CMK (cell line): ENCODE measurements at regions not wholly inside any gene's neighbourhood (a gene's known extent, or its start where the extent isn't known, plus 50 kb on each side); places are given as distances from the start of the nearest gene placed in this dataset.

ENCODE experiments used
- DNase-seq: peaks from one replicate; pipeline ENCODE4 v3.0.0-alpha.2; 2010; ENCODE audit warnings: low read depth

DNA sequence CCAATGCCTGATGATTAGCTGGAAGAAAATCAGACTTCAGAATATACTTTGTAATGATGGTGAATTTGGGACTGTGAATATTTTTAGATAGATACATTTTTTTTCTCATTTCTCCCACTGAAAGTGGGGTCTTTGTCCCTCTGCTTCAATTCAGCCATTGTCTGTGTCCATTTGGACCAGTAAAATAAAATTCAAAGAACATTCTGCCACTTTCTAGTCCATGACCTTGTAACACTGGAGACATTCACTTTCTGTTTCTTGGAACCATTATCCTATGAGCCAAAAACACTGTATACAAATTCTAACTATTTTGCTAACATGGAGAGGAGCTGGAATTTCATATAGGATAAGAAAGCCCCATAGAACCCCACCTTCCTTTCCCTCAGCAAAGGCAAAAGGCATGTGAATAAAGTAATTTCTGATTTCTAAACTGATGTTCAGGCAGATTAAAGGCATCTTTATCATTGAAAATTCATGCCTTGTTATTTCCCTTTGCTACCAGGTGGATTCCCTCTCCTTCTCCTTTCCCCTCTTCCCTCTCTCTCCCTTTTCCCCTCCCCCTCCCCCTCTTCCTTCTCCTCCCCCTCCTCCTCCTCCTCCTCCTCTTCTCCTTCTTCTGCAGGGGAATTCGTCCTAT, 2010.4 kb upstream of the LRRTM1 start:
- no peak for DNase-seq

DNA sequence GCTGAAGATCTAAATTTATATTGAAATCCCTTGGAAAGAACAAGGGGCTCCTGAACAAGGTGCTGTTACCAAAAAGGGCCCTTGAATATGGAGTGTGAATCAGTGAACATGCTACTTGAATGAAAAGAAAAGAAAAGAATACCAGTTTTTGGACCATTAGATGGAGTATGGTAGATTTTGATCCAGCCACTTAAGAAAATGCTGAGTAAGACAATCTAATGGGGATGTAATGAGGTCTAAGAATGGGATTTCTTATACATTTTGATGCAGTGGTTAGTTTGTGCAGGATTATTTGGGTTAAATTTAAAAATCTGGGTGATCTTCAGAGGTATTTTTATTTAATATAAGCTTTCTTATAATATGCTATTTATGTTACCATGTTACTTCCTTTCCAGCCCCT, 2003.0 kb upstream of the LRRTM1 start:
- DNase-seq: no peak

DNA sequence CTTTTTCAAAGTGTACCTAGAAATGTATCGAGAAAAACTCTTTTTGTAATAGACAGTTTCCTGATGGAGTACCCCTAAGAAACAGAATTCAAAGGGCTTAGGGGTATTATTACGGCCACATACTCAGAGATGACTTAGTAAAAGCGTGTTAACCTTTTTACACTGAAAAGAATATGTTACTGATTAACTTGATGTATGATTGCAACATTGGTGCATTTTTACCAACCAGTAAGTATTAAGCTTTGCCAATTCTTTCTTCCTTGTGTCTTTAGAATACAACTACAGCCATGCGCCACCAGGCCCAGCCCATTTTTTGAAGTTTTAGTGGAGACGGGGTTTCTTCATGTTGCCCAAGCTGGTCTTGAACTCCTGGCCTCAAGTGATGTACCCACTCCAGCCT, 1997.0 kb upstream of the LRRTM1 start:
- DNase-seq: no peak

DNA sequence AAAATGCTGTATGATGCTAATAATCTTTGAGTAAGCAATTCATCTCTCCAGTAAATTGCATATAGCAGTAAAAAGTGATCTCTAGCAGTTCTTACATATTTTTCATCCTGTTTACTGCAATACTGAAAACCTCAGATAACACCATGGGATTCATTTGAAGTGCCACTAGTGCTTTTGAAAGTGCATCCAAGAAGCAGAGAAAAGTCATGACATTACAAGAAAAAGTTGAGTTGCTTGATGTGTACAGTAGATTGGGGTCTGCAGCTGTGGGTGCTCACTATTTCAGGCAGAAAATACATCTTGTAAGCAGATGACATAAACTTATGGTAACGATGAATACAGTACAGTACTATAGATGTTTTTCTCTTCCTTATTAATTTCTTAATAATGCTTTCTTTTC, 1984.9 kb upstream of the LRRTM1 start:
- no peak for DNase-seq

DNA sequence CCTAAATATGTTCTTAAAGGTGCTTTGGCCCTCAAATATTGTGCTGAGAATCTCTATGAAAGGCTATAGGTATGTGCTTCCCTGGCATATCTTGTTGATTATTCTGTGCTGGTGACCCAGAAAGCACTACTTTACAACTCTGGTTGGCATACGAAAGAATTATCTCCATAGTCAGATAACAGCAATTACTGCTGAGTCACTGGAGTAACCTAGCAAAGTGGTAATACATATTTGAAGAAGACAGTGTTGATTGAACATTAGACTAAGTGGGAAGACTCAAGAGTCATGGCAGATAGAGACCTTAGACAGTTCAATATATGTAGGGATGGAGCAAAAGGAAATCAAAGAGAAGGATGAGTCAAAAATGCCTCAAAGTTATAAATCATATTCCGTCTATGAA, 1978.5 kb upstream of the LRRTM1 start:
- no peak for DNase-seq

DNA sequence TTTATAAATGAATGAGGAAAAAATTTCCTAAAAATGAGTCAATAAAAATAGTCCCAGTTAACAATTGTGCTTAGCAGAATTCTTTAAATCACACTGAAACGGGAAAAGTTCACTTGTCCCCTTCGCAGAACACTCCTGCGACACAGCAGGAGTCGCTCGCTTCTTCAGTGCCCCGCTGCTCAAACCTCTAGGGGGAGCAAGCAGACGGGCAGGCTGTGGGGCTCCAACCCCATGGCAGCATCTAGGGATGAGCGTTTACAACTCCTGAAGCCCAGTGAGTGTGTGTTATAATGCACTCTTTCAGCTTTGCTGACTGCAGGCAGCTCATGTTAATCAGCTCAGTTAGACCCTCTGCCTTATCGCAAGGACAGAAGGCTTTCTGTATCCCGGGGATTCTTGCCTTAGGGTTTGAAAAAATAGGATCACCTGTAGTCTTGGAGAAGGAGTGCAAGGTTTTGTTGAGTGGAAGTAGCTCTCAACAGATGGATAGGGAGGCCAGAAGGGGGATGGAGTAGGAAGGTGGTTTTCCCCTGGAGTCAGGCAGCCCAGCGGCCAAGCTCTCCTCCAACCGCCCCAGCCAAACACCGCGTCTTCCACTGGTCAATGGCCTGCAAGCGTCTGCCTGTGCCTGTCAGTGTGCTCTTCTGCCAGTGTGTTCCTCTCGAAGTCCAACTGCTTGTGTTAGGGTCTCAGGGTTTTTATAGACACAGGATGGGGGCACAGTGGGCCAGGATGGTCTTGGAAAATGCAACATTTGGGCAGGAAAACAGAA, 1977.7 kb upstream of the LRRTM1 start:
- DNase-seq: no peak

DNA sequence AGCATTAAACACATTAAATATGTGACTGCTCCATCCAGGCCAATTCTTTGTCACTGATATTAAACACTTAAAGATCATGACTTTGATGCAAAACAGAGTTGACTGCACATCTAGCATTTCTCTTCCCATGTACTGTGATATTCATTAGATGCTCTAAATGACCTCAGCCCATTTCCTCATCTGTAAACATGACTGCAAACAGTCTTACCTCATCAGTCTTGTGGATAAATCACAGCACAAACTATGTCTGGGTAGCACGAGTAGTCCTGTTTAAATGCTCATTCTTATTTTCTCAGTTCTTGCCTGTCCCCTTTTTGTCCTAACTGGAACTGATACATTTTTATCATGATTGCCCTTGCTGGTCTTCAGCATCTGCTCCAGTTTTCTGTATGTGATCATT, 1974.8 kb upstream of the LRRTM1 start:
- no peak for DNase-seq

DNA sequence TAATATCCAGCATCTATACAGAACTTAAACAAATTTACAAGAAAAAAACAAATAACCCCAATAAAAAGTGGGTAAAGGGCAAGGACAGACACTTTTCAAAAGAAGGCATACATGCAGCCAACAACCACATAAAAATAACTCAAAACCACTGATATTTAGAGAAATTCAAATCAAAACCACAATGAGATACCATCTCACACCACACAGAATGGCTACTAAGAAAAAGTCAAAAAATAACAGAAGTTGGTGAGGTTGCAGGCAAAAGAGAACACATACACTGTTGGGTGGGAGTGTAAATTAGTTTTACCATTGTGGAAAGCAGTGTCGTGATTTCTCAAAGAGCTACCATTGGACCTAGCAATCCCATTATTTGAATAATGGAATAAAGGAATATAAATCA, 1973.9 kb upstream of the LRRTM1 start:
- DNase-seq: no peak

DNA sequence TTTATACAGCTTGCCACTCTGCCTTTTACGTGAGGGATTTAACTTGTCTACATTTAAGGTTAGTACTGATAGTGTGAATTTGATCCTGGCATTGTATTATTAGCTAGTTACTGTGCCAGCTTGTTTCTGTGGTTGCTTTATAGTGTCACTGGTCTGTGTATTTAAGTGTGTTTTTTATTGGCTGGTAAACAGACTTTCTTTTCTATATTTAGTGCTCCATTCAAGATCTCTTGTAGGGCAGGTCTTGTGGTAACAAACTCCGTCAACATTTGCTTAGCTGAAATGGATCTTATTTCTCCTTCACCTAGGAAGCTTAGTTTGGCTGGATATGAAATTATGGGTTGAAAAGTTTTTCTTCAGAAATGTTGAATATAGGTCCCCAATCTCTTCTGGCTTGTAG, 1971.0 kb upstream of the LRRTM1 start:
- DNase-seq: no peak

DNA sequence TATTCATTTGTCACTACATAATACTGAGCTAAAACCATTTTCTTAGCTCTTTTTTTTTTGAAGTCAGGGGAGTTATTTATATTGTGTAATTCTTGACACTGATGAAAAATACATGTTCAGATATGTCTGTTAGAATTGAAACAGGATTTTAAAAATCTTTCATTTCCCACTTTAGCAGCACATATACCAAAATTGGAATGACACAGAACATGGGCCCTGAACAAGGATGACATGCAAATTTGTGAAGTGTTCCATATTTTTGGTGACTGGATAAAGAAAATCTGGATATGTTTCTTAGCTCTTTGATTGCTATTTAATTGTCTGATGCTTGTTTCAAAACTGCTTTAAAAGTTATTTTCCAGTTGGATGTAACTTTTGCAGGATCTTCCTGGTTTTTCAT, 1963.9 kb upstream of the LRRTM1 start:
- DNase-seq: no peak

DNA sequence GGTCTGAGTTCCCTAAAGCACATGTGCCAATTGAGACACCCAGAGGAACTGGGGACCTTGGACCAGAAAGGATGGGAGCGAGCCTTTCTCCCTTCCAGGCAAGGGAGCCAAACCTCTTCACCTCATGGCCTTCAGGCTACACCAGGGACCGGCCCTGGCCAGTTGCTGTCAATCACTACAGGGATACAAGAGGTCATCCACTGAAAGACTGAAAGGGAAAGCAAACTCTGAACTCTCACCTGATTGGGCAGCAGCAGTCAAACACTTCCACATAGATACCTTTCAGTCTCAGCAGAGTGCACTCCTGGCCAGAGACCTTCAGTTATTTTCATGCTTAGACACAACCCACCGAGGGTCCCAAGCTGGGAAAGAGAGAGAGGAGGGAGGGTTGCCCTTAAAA, 1956.0 kb upstream of the LRRTM1 start:
- no peak for DNase-seq

DNA sequence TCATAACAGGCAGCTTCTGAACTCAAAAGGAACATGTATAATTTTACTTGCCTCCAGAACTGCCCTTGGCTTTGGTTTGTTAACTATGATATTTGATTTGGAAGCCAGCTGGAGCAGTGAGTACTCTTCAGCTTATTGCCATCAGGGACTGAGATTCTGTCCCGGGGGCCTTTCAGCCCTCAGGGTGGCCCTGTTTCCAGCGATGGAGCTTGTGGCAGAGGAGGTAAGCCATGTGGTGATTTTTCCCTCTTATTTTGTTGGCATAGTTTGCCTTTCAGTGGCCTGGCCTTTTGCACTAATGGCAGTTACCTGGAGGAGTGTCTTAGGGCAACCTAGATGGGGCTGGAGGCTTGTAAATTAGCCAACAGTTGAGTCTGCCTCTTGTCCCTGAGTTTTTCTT, 1955.0 kb upstream of the LRRTM1 start:
- DNase-seq: no peak

DNA sequence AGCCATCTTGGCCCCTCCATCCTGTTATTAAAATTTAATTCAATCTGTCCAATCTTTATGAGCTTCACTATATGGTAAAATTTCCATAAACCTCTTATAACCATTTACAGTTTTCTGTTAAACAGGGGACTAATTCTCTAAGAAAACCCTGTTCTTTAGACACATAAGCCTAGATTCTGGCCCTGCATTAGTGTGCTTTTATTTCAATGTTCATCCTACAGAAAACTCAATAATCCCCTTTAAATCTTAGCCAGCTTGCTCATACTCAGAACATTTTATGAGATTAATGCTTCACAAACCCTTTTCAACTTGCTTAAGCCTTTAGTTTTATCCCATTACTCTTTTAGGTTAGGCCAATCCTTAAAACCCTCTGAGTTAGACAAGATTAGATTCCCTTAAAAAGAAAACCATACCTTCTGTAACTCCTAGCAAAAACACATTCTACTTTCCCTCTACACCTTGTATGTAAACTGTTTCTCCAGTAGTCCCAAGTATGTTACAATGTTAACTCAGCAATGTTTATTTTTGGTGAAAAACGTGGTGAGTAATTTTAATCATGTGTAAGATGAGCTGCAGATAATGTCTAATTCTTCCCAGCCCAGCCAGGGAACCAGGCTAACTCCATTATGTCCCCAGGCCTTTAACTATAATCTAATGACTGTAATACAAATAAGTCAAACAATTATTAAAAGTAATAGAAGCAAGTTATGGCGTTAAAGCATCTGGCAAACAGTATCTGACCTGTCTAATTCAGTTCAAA, 1953.4 kb upstream of the LRRTM1 start:
- no peak for DNase-seq

DNA sequence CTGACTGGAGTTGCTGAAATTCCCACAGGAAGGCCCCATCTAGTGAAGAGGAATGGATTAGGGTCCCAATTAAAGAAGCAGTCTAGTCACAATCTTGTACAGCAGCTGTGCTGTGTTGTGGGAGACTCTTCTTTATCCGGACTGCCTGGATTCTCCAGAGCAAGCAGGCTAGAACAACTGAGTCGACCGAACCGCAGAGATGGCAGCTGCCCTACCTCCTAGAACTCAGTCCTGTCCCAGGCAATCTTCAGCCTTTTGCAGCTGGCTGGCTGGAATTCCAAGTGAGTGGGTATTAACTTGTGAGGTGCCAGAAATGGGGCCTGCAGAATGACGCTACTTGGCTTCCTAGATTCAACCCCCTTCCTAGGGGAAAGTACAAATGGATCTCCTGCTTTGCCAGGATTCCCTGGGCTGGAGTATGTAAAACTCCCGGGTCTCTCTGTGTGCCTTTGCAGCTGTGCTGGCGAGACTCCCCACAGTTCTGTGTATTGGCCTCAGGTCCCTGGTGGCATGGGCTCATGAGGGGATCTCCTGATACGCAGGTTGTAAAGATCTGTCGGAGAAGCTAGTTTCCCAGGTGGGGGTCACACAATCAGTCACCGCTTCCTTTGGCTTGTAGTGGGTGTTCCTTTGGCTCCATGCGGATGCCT, 1952.6 kb upstream of the LRRTM1 start:
- DNase-seq: no peak

DNA sequence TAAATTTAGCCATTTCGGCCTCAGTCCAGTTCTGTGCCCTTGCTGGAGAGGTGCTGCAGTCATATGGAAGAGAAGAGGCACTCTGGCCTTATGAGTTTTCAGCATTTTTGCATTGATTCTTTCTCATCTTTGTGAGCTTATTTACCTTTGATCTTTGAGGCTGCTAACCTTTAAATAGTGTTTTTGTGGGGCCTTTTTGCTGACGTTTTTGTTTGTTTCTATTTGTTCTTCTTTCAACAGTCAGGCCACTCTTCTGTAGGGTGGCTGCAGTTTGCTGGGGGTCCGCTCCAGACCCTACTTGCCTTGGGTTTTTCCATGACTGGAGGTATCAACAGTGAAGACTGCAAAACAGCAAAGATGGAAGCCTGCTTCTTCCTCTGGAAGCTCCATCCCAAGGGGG, 1951.7 kb upstream of the LRRTM1 start:
- DNase-seq: no peak

DNA sequence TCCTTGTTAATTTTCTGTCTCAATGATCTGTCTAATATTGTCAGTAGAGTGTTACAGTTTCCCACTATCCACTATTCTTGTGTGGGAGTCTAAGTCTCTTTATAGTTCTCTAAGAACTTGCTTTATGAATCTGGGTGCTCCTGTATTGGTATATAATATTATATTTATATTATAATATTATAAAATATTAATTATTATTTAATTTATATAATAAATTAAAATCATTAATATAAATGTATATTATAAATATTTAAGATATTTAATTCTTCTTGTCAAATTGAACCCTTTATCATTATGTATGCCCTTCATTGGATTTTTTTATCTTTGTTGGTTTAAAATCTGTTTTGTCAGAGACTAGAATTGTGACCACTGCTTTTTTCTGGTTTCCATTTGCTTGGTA, 1950.2 kb upstream of the LRRTM1 start:
- DNase-seq: no peak

DNA sequence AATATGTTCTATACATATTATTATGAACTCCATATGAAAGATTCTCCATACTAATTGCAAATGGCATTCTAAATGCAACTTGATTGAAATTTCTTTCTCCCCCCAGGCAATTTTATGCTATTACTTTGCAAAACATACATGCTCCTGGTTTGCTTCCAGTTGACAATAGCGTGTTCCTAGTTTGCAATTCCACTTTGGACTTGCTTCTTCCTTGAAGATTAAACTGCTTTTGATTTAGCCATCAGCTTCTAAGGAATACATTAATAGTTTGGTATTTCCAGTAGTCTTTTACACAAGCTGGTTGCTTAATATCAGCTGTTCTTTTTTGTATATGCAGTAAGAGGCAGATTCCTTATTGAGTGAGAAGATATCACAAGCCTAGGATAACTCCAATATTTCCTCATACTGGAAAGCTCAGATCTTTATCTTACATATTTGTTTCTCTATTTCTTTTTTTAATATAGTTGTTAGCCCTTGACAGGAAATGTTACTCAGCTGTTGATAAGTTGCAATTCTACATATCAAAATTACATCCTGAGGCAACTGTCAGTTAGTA, 1941.7 kb upstream of the LRRTM1 start:
- no peak for DNase-seq

DNA sequence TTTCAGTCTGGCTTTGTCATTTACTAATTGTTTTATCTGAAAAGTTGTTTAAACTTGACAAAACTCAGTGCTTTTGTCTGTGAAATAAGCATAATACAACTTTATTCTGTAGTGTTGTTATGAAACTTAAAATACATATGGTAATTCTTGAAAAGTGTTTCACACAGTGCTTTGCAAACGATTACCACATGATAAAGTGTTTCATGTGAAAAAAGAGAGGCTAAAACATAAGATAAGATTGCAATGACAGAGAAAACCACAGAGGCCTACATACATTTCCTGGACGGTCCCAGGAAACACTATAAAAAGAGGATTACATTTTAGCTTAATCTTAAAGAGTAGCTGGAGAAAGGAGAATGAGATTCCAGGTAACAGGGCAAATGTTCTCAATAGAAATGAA, 1934.6 kb upstream of the LRRTM1 start:
- DNase-seq: no peak

DNA sequence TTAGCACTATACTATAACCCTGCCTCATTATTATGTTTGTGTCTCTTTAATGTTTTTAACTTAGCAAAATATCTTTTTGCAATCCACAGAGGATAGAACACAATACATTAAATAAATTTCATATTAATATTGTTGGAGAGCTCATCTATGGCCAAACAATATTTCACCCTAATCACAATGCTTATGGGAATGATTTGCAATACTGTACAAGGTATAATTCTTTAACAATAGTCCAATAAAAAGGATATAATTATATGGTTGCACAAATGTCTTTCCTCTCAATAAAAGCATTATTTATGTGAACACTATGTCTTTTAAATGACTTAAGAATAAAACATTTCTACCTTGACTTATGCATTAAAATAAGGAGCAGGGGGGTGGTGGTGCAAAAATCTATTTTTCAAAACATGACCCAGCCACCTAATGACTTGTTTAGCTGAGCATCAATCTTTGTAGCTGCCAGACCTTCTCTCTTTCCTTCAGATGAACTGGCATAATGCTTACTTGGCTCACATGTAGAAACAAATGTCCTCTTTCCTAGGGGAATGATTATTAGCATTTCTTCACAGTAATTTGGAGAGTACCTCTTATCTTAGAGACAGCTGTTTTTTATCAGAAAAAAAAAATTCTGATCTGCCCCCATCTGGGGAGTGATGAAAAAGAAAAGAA, 1933.6 kb upstream of the LRRTM1 start:
- DNase-seq: no peak

DNA sequence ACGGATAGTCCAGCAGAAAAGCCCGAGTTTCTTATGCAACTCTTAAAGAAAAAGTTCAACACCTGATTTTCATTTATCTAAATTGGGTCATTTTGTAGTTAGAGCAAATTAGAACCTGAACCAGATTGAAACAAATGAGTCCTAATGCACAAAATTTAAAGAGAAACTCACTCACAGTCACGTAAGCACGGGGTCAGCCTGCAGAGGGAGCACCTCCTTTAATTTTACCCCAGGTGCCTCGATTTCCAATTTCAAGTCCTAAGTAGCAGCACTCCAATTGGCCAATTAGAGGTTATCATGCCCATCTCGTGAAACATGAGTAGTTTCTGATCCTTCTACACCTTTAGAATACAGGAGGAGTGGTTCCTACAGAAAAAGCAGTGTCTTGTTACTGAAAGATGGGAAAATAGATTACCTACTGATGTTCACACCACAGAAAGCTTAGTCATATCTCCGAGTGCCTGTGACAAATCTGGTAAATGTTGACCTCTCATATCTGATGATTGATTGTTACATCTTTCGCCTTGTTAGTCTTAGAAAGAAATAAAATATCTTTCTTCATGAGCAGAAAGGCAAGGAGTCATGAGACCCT, 1929.8 kb upstream of the LRRTM1 start:
- DNase-seq: no peak

DNA sequence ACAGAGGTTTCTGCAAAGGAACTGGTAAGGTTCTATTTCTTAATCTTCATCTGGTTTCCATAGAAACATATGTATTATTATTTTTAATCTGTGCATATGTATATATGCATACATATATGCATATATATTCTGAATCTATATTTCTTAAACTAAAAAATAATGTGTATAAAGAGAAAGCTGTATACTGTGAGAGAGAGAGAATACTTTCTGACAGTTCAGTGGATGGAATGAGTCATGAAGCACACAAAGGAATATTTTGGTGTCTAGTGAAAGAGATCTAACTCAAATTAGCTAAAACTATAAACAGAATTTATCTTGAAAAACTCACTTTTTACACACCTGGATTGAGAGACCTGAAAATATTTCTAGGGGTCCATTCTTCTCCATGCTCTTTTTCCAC, 1929.3 kb upstream of the LRRTM1 start:
- no peak for DNase-seq

DNA sequence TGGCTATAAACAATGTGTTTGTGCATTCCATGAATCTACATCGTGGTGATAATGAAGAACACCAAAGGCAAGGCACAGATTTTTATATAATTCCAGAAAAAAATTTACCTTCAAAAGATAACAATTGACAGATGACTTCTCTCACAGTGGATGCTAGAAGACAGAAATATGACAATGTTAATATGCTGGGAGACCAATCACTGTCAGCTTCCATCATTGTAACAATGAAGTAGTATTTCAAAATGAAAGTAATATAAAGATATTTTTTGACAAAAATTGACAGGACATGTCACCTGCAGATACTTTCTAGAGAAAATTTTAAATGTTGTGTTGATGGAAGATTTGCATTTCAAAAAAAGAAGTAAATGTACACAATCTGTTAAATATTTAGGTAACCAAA, 1925.9 kb upstream of the LRRTM1 start:
- no peak for DNase-seq
